ENCODE measurements at regions not wholly inside any gene's neighbourhood (a gene's known extent, or its start where the extent isn't known, plus 50 kb on each side); places are given as distances from the start of the nearest gene placed in this dataset.

GRCh38 chr1:8242498-8242897 lies 75.4 kb upstream of the SLC45A1 start:
- H3K27me3 ChIP-seq: no peaks in the 10 kb centered on the region
- no peak overlapping the region for H3K4me3 ChIP-seq
- no peak overlapping the region for H3K4me2 ChIP-seq
- no peak for TF ChIP-seq CTCF (IDR thresholded peaks at IDR 0.05; ENCODE audit: poor library complexity)
- no peak for TF ChIP-seq EZH2 (IDR thresholded peaks at IDR 0.05; ENCODE audit: borderline replicate concordance)
- no peak for TF ChIP-seq EZH2phosphoT487 (IDR thresholded peaks at IDR 0.05; ENCODE audit: low read depth, severe bottlenecking, unreplicated experiment)
- no peaks in the 10 kb centered on the region for H3K36me3 ChIP-seq (replicated peaks; ENCODE audit: insufficient read depth, low read depth)
- no peak overlapping the region for H2AFZ ChIP-seq
- H3K9me2 ChIP-seq (replicated peaks; ENCODE audit: insufficient read depth): no peaks in the 10 kb centered on the region
- H3K4me1 ChIP-seq (ENCODE audit: insufficient read depth): peaks cover 10% of the 10 kb centered on the region
- no peak overlapping the region for H3K27ac ChIP-seq
- no peaks in the 10 kb centered on the region for H4K20me1 ChIP-seq (ENCODE audit: insufficient read depth, poor library complexity, severe bottlenecking)
- H3K79me2 ChIP-seq: no peaks in the 10 kb centered on the region
- no peak for DNase-seq (ENCODE audit: low spot score)
- WGBS (ENCODE audit: low lambda C conversion rate, missing lambda C conversion rate): 80% methylated on average over 7 of the region's 7 CpGs
- no peaks in the 10 kb centered on the region for H3K9me3 ChIP-seq (ENCODE audit: low read depth)

- Histone ChIP-seq H3K4me1 (ENCODE audit: insufficient read depth) (peaks cover 7% of the 10 kb centered on the region), H3K4me2 (no peak overlapping the region), H4K20me1 (ENCODE audit: insufficient read depth, poor library complexity, severe bottlenecking) (no peaks in the 10 kb centered on the region), H3K9me3 (ENCODE audit: low read depth) (no peaks in the 10 kb centered on the region), H3K36me3 (replicated peaks; ENCODE audit: insufficient read depth, low read depth) (no peaks in the 10 kb centered on the region), H3K27ac (no peak overlapping the region), H3K4me3 (no peak overlapping the region), H3K27me3 (no peaks in the 10 kb centered on the region), H2AFZ (no peak overlapping the region), H3K9me2 (replicated peaks; ENCODE audit: insufficient read depth) (no peaks in the 10 kb centered on the region), H3K79me2 (no peaks in the 10 kb centered on the region)
- TF ChIP-seq EZH2 (IDR thresholded peaks at IDR 0.05; ENCODE audit: borderline replicate concordance) (no peak), CTCF (IDR thresholded peaks at IDR 0.05; ENCODE audit: poor library complexity) (no peak), EZH2phosphoT487 (IDR thresholded peaks at IDR 0.05; ENCODE audit: low read depth, severe bottlenecking, unreplicated experiment) (no peak)
- DNase-seq (ENCODE audit: low spot score): peak; percentile 46
- 92% methylated on average over 14 of the region's 14 CpGs for WGBS (ENCODE audit: low lambda C conversion rate, missing lambda C conversion rate)
These were observed 76.4 kb upstream of the SLC45A1 start for GRCh38 chr1:8241417-8242014.

GRCh38 chr1:8239306-8240023 lies 78.4 kb upstream of the SLC45A1 start:
- Histone ChIP-seq H3K36me3 (replicated peaks; ENCODE audit: insufficient read depth, low read depth) (no peaks in the 10 kb centered on the region), H4K20me1 (ENCODE audit: insufficient read depth, poor library complexity, severe bottlenecking) (no peaks in the 10 kb centered on the region), H3K79me2 (no peaks in the 10 kb centered on the region), H3K4me2 (no peak overlapping the region), H3K4me3 (no peak overlapping the region), H3K9me3 (ENCODE audit: low read depth) (no peaks in the 10 kb centered on the region), H3K4me1 (ENCODE audit: insufficient read depth) (peaks cover 7% of the 10 kb centered on the region), H2AFZ (no peak overlapping the region), H3K9me2 (replicated peaks; ENCODE audit: insufficient read depth) (no peaks in the 10 kb centered on the region), H3K27me3 (no peaks in the 10 kb centered on the region), H3K27ac (peak overlapping the region; percentile 81)
- 69% methylated on average over 14 of the region's 14 CpGs for WGBS (ENCODE audit: low lambda C conversion rate, missing lambda C conversion rate)
- TF ChIP-seq EZH2 (IDR thresholded peaks at IDR 0.05; ENCODE audit: borderline replicate concordance) (no peak), EZH2phosphoT487 (IDR thresholded peaks at IDR 0.05; ENCODE audit: low read depth, severe bottlenecking, unreplicated experiment) (no peak), CTCF (IDR thresholded peaks at IDR 0.05; ENCODE audit: poor library complexity) (no peak)
- peak; percentile 55 for DNase-seq (ENCODE audit: low spot score)

Measured in hepatocyte (in vitro differentiated cells).